Panc1 (cell line): ENCODE measurements at regions not wholly inside any gene's neighbourhood (a gene's known extent, or its start where the extent isn't known, plus 50 kb on each side); places are given as distances from the start of the nearest gene placed in this dataset.

Experiments used
- CTCF ChIP-seq: fragments of 450-650 bp; IDR thresholded peaks from 2 replicates; pipeline ENCODE4 v1.5.1; 2017; ENCODE audit warnings: mild to moderate bottlenecking
- POLR2AphosphoS5 ChIP-seq: IDR thresholded peaks from 2 replicates; pipeline ENCODE4 v1.6.1; 2012; ENCODE audit warnings: mild to moderate bottlenecking, low read depth, low read length, moderate library complexity
- REST ChIP-seq, 2 experiments: IDR thresholded peaks; 2 replicates each; pipeline ENCODE4 v1.6.1; 2011 to 2012; ENCODE audit warnings: low read depth in 2 of 2, control low read depth in 1 of 2, low read length in 1 of 2, mild to moderate bottlenecking in 1 of 2, moderate library complexity in 1 of 2; ENCODE audit not compliant: insufficient read depth in 1 of 2

GRCh38 chr7:152489044-152489443 is 53.2 kb upstream of the KMT2C start:
- no peak for TF ChIP-seq REST (IDR thresholded peaks at IDR 0.05; ENCODE audit: insufficient read depth in 1 of 2, low read depth in 2 of 2, low read length in 1 of 2)
- no peak for TF ChIP-seq CTCF
- TF ChIP-seq POLR2AphosphoS5 = no peak
